ENCODE measurements at regions not wholly inside any gene's neighbourhood (a gene's known extent, or its start where the extent isn't known, plus 50 kb on each side); places are given as distances from the start of the nearest gene placed in this dataset.
"Not testable (repeated sequence)": the region's sequence is repeated elsewhere in the genome, so short reads cannot be mapped to it uniquely, and the experiment has no call there.

GRCh38 chr1:206297145-206298031, 94.0 kb downstream of the SRGAP2 start:
- H3K36me3 ChIP-seq; intact Hi-C loops (cut with DNase I); H3K27me3 ChIP-seq; H3K4me1 ChIP-seq; DNase-seq (ENCODE audit: extremely low spot score in 2 of 2); H3K4me3 ChIP-seq; H3K27ac ChIP-seq; H3K9me3 ChIP-seq: not testable (repeated sequence)

- H3K36me3 ChIP-seq; H3K9me3 ChIP-seq; intact Hi-C loops (cut with DNase I); DNase-seq (ENCODE audit: extremely low spot score in 2 of 2); H3K27me3 ChIP-seq; H3K27ac ChIP-seq; H3K4me3 ChIP-seq; H3K4me1 ChIP-seq: not testable (repeated sequence)
These were observed 94.7 kb downstream of the SRGAP2 start for GRCh38 chr1:206298032-206298392.

DNA sequence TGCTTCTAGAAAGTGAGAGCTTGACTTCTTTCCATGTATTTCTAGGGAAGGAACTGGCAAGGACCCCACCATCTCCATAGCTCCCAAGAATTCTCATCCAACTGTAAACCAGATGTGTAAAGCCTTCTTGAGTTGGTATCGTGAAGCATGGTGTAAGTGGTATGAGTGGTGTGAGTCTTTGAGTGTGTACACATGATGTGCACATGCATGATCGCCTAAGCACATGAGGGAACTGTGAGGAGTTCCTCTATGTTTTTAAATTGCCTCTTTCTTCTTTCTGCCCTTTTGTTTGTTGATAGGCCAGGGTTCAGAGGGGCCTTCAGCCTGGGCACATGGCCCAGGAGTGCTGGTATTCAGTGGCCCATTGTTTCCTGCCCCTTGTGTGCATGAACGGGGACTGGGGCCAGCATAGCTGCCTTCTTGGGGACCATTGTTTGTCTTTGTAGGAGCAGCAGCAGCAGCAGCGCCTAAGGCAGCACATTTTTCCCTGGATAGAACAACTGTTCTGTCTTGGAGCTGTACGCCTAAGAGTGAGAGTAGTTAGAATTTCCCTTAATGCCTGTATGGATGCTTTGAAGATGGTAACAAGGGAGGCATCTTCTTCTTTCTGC, 95.9 kb downstream of the SRGAP2 start:
- H3K27ac ChIP-seq; DNase-seq (ENCODE audit: extremely low spot score in 2 of 2); intact Hi-C loops (cut with DNase I); H3K4me1 ChIP-seq; H3K36me3 ChIP-seq; H3K9me3 ChIP-seq; H3K27me3 ChIP-seq; H3K4me3 ChIP-seq: not testable (repeated sequence)

DNA sequence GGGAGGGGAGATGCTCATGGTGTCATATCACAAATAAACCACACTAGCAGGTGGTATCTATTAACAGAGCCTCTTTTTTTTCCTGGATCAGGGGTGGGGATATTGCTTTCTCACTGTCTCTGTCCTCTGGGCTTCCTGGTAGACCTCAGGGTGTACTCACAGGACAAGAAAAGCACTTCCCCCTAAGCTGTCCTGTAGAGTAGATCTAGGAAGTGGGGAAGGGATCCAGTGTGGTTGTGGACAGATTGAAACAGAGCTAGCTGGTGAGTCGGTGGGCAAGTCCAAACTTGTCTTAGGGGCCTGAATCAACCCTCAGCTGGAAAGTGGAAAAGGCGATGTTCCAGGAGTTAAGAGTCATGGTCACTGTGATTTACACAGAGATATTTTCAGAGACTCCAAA, 96.6 kb downstream of the SRGAP2 start:
- H3K9me3 ChIP-seq; intact Hi-C loops (cut with DNase I); DNase-seq (ENCODE audit: extremely low spot score in 2 of 2); H3K27me3 ChIP-seq; H3K4me1 ChIP-seq; H3K27ac ChIP-seq; H3K36me3 ChIP-seq; H3K4me3 ChIP-seq: not testable (repeated sequence)

DNA sequence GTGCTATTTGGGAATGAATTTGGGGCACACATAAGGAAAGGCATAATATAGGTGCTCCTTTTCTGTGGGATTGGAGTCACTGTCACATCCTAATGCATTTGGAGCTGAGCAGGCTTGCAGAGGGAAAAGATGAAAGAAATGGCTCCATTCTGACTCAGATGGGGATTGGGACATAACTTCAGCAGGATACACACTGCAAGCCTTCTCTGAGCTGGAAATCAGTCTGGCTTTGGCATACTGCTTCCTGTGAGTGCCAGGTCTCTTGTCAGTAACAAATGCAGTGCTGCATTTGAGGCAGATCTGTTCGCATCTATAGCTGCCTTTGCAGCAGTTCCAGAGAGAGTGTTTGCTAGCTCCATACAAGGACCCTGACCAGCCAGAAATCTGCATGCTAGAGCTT, 98.7 kb downstream of the SRGAP2 start:
- H3K27ac ChIP-seq; intact Hi-C loops (cut with DNase I): not testable (repeated sequence)

DNA sequence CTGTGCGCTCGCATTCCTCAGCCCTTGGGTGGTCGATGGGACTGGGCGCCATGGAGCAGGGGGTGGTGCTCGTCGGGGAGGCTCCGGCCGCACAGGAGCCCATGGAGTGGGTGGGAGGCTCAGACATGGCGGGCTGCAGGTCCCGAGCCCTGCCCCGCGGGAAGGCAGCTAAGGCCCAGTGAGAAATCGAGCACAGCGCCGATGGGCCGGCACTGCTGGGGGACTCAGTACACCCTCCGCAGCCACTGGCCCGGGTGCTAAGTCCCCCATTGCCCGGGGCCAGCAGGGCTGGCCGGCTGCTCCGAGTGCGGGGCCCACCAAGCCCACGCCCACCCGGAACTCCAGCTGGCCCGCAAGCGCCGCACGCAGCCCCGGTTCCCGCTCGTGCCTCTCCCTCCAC, 104.1 kb downstream of the SRGAP2 start:
- H3K4me3 ChIP-seq; H3K36me3 ChIP-seq; H3K27me3 ChIP-seq; intact Hi-C loops (cut with DNase I); DNase-seq (ENCODE audit: extremely low spot score in 2 of 2); H3K4me1 ChIP-seq; H3K27ac ChIP-seq; H3K9me3 ChIP-seq: not testable (repeated sequence)

More for the DNA sequence above, 98.7 kb downstream of the SRGAP2 start:
- H3K4me1 ChIP-seq; H3K27me3 ChIP-seq; H3K36me3 ChIP-seq; H3K4me3 ChIP-seq; DNase-seq (ENCODE audit: extremely low spot score in 2 of 2); H3K9me3 ChIP-seq: not testable (repeated sequence)

DNA sequence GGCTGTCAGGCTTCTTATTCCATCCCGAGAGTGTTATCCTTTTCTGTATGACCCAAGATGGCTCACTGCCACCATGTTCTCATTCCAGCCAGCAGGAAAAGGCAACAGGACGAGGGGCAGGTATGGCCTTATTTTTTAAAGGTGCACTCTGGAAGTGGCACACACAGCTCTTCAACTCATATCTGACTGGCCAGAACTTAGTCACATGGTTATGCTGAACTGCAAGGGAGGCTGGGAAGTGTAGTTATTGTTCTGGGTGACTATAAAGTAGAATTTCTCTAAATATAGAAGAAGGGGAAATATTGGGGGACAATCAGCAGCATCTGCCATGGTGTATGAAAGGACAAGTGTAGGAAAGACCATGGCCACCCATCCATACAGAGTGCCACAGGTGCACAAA, 107.6 kb downstream of the SRGAP2 start:
- H3K4me3 ChIP-seq; H3K36me3 ChIP-seq; H3K27me3 ChIP-seq; intact Hi-C loops (cut with DNase I); DNase-seq (ENCODE audit: extremely low spot score in 2 of 2); H3K9me3 ChIP-seq; H3K4me1 ChIP-seq; H3K27ac ChIP-seq: not testable (repeated sequence)

DNA sequence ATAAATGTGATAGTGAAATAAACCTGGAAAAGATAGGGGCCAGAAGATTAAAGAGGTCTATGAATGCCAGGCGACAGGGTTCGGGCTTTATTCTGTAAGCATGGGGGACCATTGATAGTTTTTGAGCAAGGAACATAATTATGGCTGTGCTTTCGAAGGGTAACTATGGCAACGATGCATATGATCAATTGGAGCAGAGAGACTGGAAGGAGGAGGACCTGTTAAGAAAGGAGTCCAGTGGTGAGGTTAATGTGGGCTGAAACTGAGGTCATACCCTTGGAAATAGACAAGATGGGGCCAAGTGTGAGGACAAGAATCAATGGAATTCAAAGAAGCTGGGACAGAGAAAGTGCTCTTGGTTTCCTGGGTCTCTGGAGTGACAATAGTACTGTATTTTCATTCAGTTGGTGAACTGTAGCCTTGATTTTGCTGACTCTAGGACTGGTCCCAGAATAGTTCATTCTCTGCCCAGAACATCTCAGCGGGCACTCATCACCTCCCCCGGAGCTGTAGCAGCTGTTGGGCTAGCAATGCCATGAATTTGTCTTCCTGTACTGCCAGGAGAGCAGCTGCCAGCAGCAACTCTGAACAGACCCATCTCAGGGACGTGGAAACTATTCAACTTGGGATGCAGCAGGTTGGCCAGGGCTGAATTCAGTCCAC, 108.4 kb downstream of the SRGAP2 start:
- DNase-seq (ENCODE audit: extremely low spot score in 2 of 2); intact Hi-C loops (cut with DNase I); H3K4me3 ChIP-seq; H3K36me3 ChIP-seq; H3K27me3 ChIP-seq; H3K4me1 ChIP-seq; H3K9me3 ChIP-seq; H3K27ac ChIP-seq: not testable (repeated sequence)

DNA sequence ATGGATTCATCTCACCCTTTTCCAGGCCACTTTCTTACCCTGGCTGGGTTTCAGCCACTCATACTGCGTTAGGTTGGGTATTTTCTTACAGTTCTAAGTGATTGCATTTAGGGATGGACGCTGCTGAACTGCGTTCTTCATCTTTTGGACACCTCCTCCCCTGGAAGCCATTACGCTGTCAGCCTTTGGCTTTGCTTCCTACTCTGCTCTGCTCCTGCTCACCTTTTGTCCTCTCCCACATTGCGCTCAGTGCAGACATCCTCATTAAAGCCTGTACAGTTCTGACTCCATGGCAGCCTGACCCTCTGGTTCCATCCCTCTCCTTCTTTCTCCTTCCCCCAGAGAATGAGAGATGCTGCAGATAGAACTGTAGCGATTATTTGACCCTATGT, 108.9 kb downstream of the SRGAP2 start:
- H3K4me1 ChIP-seq; intact Hi-C loops (cut with DNase I): not testable (repeated sequence)

GRCh38 chr1:206314951-206315636, 111.8 kb downstream of the SRGAP2 start:
- H3K9me3 ChIP-seq; H3K4me1 ChIP-seq; H3K36me3 ChIP-seq; intact Hi-C loops (cut with DNase I); H3K27ac ChIP-seq; H3K27me3 ChIP-seq; DNase-seq (ENCODE audit: extremely low spot score in 2 of 2); H3K4me3 ChIP-seq: not testable (repeated sequence)

More for the DNA sequence above, 108.9 kb downstream of the SRGAP2 start:
- H3K27me3 ChIP-seq; DNase-seq (ENCODE audit: extremely low spot score in 2 of 2); H3K4me3 ChIP-seq; H3K9me3 ChIP-seq; H3K27ac ChIP-seq; H3K36me3 ChIP-seq: not testable (repeated sequence)

DNA sequence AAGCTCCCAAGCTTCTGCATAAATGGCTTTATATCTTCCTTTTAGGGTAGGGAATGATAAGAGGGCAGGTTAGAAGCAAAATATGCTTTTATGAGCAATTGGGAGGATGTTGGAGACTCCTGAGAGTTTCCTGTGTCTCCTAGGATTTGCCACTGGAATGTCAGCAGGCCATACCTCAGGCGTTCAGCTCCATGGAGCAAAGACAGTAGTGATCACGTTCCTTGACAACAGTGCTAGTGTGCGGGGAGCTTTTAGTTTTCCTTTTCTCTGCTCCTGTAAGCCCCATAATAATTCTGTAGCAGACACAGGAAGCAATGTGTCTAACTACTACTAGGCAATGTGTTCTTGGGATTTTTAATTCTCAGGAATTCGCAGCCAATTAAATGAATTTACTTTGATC, 113.6 kb downstream of the SRGAP2 start:
- H3K27me3 ChIP-seq; H3K4me3 ChIP-seq; H3K36me3 ChIP-seq; DNase-seq (ENCODE audit: extremely low spot score in 2 of 2); H3K27ac ChIP-seq; H3K9me3 ChIP-seq; intact Hi-C loops (cut with DNase I); H3K4me1 ChIP-seq: not testable (repeated sequence)

DNA sequence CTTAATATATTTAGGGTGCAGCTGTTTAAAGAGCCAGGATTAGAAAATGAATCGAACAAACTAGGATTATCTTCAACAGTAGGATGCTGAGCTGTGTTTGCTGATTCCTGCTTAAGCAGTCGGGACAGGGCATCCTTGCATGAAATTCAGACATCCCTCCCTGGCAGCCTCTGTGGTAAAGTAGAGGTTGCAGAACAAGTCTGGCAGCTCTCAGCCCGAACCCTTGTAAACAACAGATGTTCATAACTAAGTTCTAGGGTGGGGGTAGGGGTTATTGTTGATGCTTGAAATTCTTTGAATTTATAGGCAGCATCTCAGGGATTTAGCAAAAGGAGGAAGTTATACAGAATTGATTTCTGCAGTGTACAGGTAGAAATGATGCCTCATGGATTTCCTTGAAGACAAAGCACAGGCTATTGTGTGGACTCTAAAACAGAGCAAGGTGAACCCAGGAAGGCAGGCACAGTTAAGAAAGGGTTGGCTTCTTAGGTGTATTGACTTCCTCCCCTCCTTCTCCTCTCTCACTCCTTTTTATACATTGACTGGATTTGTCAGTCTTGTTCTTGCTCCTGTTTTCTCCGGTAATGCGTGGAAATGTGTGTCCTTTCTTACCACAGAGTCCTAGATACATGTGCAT, 114.7 kb downstream of the SRGAP2 start:
- DNase-seq (ENCODE audit: extremely low spot score in 2 of 2); H3K9me3 ChIP-seq; H3K27me3 ChIP-seq; H3K27ac ChIP-seq; intact Hi-C loops (cut with DNase I); H3K4me3 ChIP-seq; H3K4me1 ChIP-seq; H3K36me3 ChIP-seq: not testable (repeated sequence)

DNA sequence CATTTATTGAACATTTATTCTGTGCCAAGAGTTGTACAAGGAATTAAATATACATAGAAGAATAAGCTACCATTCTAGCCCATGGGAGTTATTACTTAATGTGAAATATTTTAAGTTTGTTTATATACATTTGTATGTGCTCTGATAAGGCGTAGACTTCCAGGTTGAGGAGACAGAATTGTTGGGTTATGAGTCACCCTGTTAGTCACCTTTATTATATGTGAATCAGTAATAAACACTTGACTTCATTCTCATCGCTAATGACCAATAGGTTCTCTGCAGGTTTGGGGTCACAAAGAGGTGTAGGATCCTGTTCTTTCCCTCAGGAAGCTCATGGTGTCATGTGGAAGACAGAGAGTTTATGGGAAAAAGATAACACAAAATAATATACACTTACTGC, 116.9 kb downstream of the SRGAP2 start:
- H3K4me3 ChIP-seq; intact Hi-C loops (cut with DNase I); H3K9me3 ChIP-seq; H3K36me3 ChIP-seq; H3K27me3 ChIP-seq; H3K4me1 ChIP-seq; DNase-seq (ENCODE audit: extremely low spot score in 2 of 2); H3K27ac ChIP-seq: not testable (repeated sequence)

All from vagina (tissue), 2 donors.